Dedifferentiated amniotic fluid mesenchymal stem cell (primary cell): ENCODE measurements at regions not wholly inside any gene's neighbourhood (a gene's known extent, or its start where the extent isn't known, plus 50 kb on each side); places are given as distances from the start of the nearest gene placed in this dataset.
A peak's percentile ranks its signal among the peaks of the same experiment; 100 is the strongest.
"Not testable (repeated sequence)": the region's sequence is repeated elsewhere in the genome, so short reads cannot be mapped to it uniquely, and the experiment has no call there.

Source experiments
- DNase-seq: peaks from one replicate; pipeline ENCODE4 v3.0.0-alpha.2; 2016; ENCODE audit errors: extremely low spot score

DNA sequence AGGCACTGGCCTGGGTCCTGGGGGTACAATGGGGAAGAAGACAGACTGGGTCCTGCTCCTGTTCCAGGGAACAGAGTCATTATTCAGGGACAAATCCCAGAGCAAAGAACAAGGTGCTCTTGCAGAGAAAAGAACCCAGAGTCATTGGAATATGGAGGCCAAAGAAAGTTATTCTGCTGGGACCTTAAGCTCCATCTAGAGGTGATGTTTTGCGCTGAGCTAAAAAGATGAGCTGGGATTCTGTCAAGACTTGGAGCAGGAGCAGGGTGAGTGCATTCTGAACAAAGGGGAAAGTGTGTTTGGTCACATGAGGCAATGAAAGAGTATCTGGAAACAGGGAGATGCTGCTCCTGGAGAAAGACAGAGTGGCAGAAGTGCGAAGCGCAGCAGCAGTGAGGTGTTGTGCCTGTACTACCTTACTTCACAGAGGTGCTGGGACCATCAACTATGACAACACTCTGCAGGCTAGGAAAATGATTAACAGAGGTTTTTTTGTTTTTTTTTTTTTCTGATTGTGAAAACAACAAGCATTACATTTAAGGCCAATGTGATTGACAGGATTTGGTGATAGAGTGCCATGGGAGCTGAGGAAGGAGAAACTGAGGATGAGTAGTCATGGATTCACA lies 95.3 kb upstream of the TNFSF11 start:
- DNase-seq = no peak

DNA sequence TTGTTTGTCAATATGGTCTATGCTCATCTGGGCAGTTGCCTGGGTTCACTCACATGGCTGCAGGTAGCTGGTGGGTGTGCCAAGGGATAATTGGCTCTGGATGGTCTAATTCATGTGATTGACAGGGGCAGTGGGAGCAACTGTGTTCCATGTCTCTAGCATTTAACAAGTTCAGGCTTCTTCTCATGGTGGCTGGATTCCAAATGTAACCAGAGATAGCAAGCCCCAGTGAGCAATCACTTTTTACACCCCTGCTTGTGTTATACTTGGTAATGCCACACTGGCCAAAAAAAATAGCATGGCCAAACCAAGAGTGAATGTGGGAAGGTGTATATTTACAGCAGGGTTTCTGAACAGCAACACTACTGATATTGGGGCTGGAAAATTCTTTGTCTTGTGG lies 89.6 kb upstream of the TNFSF11 start:
- no peak for DNase-seq

DNA sequence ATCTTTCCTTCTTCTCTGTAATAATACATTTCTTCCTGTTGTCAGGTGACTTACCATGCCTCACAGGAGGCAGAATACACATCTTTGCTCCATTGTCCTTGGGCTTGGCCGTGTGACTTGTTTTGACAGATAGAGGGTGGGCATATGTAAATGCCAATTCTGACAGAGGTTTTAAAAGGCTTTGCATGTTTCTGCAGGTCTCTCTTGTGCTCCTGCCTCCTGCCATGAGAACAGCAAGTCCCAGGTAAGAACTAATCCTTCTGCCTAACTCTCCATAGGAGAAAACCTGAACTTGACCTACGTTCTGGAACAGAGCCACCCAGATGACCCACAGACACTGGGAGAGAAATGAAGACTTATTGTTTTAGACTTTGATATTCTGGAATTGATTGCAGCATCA lies 88.7 kb upstream of the TNFSF11 start:
- no peak for DNase-seq

DNA sequence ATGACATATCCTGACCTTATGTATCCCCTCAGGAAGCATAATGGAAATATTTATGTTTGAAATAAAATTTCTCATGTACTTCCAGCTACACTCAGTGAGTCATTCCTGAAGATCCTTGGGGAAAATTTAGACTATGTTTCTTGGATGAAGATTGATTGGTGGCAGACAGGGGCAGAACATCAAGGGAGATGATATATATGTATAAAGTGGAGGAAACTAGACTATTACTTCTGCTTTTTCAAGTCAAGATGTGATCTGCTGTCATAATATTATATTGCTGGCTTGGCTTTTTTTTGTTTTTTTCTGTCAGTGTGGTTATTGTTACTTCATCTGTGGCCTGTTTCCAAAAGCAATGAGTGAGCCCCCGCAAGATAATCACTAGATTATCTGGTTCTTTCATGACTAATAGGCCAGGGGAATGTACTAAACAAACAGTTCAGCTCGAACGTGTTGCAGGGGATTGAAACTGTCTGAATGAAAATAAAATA lies 87.2 kb upstream of the TNFSF11 start:
- DNase-seq = peak; percentile 59

DNA sequence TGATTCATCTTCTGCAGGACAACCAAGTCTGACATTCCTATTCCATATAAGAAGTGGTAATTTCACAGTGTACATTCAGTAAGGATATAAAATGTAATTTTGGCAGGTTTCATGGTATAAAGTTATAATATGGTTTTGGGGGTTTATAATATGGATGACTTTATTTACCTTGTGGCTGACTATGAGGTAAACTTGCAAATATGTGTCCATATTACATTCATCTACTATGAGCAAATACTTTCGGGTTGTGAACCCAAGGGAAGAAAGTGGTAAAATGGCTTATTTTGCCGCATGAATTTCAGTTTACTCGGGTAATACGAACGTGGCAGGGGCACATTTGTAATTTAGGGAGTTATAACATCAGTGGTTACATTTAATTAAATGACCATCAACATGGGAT lies 86.7 kb upstream of the TNFSF11 start:
- no peak for DNase-seq

DNA sequence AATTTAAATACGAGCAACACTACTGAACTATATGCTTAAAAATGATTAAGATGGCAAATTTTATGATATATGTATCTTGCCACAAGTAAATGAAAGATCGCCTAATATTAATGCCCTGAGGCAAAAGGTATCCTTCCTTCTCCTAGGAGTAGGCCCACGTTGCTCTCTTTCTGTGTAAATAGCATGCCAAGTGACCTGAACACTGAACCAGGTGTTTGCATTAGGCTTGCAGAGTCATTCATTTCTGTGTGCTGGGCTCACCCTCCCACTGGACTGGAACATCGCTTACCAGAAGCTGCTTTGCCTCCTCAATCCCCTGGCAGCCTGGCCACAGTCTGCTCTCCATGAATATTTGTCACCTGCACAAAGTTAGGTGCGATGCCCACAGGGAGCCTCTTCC lies 83.3 kb upstream of the TNFSF11 start:
- no peak for DNase-seq

DNA sequence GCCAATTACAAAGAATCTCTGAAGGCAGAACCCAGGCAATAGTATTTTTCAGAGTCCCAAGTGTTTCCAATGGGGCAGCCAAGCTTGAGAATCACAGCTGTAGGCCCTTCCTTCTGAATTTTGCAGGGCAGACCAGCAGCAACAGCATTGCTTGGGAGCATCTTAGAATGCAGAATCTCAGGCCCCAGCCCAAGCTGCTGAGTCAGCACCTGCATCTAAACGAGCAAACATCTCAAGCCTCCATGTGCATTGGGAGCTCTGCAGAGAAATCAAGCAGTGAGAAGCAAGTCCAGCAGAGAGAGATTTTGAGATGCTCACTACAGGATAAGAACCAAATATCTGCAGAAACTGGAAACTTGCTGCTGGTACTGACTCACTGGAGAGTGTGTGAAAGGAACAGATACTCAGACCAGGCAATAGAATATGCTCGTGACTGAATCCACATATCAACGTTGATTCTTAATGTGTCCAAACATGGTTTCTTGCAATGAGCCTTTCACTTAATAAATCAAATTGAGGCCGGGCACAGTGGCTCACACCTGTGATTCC lies 81.5 kb upstream of the TNFSF11 start:
- no peak for DNase-seq

DNA sequence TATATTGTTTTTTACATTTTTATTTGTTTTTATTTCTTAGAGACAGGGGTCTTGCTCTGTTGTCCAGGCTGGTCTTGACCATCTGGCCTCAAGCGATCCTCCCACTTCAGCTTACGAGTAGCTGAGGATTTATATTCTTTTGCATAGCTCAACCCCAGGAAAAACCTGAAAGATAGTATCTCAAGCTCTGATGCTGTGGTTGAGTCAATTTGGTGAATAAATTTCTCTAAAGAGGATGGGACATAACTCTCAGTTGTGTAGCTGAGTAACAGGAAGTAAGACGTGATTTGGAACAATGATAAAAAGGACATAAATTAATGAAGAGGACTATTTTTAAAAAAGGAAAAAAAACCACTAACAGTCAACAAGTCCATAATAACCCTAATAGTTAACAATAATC lies 79.8 kb upstream of the TNFSF11 start:
- no peak for DNase-seq

DNA sequence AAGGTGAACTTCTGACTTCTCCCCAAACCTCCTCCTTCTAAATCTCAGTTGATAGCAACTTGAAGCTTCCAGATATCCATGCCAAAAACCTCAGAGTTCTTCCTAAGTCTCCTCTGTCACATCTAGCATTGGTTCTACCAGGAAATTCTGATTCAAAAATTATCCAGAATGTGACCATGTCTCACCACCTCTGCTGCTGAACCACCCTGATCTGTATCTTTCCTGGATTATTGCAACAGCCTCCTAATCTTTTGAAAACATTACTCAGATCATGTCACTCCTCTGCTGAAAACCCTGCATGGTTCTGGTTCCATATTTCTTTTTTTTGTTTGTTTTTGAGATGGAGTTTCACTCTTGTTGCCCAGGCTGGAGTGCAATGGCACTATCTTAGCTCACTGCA lies 78.7 kb upstream of the TNFSF11 start:
- no peak for DNase-seq

DNA sequence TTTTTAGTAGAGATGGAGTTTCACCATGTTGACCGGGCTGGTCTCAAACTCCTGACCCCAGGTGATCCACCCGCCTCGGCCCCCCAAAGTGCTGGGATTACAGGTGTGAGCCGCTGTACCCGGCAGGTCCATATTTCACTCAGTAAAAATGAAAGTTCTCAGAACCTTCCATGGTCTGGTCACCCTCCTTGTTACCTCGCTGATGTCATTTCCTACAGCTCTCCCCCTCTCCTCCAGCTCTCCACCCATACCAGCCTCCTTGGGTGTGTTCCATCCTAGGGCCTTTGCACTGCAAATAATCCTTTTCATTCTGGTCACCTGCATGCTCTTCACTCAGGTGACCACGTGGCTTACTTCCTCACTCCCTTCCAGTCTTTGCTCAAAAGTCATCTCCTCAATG lies 78.2 kb upstream of the TNFSF11 start:
- DNase-seq = no peak

DNA sequence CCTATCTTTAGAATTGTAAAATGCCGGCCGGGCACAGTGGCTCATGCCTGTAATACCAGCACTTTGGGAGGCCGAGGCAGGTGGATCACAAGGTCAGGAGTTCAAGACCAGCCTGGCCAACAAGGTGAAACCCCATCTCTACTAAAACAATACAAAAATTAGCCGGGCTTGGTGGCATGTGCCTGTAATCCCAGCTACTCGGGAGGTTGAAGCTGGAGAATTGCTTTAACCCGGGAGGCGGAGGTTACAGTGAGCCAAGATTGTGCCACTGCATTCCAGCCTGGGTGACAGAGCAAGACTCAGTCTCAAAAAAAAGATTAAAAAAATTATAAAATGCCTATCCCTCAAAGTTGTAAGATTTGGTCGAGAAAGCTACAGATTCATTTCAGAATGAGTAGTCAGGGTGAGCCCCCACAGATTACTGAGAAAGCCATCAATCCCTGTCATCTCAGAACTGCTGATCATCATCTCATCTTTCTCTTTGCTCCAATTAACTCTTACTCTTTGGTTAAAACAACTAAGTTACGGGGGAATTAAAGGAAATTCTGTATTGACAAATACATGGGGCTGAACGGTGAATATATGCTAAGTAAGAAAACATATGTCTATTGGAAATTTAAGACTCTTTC lies 76.9 kb upstream of the TNFSF11 start:
- DNase-seq = not testable (repeated sequence)

DNA sequence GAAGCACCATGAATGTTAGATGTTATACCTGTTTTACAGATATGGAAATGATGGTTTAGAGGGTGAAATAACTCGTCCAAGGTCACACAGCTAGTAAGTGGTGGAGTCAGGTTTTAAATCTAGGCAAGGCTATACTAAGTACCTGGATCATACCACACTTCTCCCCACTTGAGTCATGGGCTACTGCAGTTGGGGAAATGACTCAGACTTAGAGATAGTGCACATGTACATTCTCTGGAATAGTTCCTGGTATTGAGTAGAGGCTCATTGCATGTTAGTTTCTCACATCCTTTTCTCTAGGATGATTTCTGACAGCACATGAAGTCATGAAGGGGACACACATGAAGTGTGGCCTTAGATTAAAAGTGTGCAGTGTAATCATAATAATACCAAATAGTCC lies 76.2 kb upstream of the TNFSF11 start:
- peak; percentile 13 for DNase-seq

DNA sequence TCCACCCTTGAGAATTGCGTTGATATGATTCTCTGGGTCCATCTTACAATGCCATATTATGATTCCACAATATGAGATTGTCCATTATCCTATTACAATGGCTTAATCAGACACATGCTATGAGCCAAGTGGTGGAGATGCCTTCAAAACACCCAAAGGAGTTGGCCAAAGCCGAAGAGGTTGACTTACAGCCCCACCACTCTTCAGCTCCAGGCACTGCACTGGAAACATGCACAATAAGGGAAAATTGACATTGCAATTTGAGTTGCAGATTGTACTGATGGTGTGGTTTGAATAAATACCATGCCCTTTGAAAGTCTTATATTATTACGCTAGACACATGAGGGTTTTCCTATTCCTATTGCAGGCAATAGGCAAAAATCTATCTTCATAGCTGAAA lies 75.4 kb upstream of the TNFSF11 start:
- DNase-seq = no peak
